Stimulated activated CD8-positive, alpha-beta memory T cell treated with anti-CD3 and anti-CD28 coated beads, Interleukin-4, amount 100 ng/mL, for 48 hours (primary cell): ENCODE measurements at regions not wholly inside any gene's neighbourhood (a gene's known extent, or its start where the extent isn't known, plus 50 kb on each side); places are given as distances from the start of the nearest gene placed in this dataset.

ENCODE experiments used
- DNase-seq: peaks from one replicate; pipeline ENCODE4 v3.0.0-alpha.2; 2020

GRCh38 chr15:37261685-37262084 lies 161.3 kb upstream of the MEIS2 start:
- DNase-seq, result no peak

- DNase-seq, result no peak
Measured at GRCh38 chr15:37262922-37263608, 162.7 kb upstream of the MEIS2 start.

GRCh38 chr15:37289109-37289765 lies 188.9 kb upstream of the MEIS2 start:
- DNase-seq, result no peak

- no peak for DNase-seq
Measured at GRCh38 chr15:37291920-37292319, 191.6 kb upstream of the MEIS2 start.

GRCh38 chr15:37298271-37298670 lies 197.9 kb upstream of the MEIS2 start:
- DNase-seq, result no peak

- DNase-seq, result no peak
Measured at GRCh38 chr15:37339437-37339836, 239.1 kb upstream of the MEIS2 start.

GRCh38 chr15:37339856-37340255 lies 239.5 kb upstream of the MEIS2 start:
- no peak for DNase-seq

GRCh38 chr15:37340438-37340837 lies 240.1 kb upstream of the MEIS2 start:
- no peak for DNase-seq

- DNase-seq, result no peak
Measured at GRCh38 chr15:37359101-37359892, 258.9 kb upstream of the MEIS2 start.

GRCh38 chr15:37359893-37360290 lies 259.5 kb upstream of the MEIS2 start:
- no peak for DNase-seq

GRCh38 chr15:37360724-37361123 lies 260.4 kb upstream of the MEIS2 start:
- DNase-seq, result no peak

GRCh38 chr15:37361621-37362020 lies 261.3 kb upstream of the MEIS2 start:
- DNase-seq, result no peak

GRCh38 chr15:37362414-37362813 lies 262.1 kb upstream of the MEIS2 start:
- DNase-seq, result no peak

- no peak for DNase-seq
Measured at GRCh38 chr15:37368961-37369360, 268.6 kb upstream of the MEIS2 start.

GRCh38 chr15:37370941-37371340 lies 270.6 kb upstream of the MEIS2 start:
- DNase-seq, result no peak

- no peak for DNase-seq
Measured at GRCh38 chr15:37372064-37372463, 271.7 kb upstream of the MEIS2 start.

- DNase-seq, result no peak
Measured at GRCh38 chr15:37375519-37375918, 275.2 kb upstream of the MEIS2 start.

- DNase-seq, result no peak
Measured at GRCh38 chr15:37377428-37377827, 277.1 kb upstream of the MEIS2 start.

- DNase-seq, result no peak
Measured at GRCh38 chr15:37394402-37395099, 294.2 kb upstream of the MEIS2 start.

- DNase-seq, result no peak
Measured at GRCh38 chr15:37395100-37395468, 294.7 kb upstream of the MEIS2 start.

GRCh38 chr15:37397266-37398022 lies 297.1 kb upstream of the MEIS2 start:
- no peak for DNase-seq

GRCh38 chr15:37416103-37416502 lies 315.8 kb upstream of the MEIS2 start:
- DNase-seq, result no peak

GRCh38 chr15:37425541-37425940 lies 325.2 kb upstream of the MEIS2 start:
- no peak for DNase-seq
